GM12873 (cell line): ENCODE measurements at regions not wholly inside any gene's neighbourhood (a gene's known extent, or its start where the extent isn't known, plus 50 kb on each side); places are given as distances from the start of the nearest gene placed in this dataset.

ENCODE experiments used
- TF ChIP-seq, protein P1 (sequence below): IDR thresholded peaks from 2 replicates; pipeline ENCODE4 v1.5.1; 2012; ENCODE audit warnings: low read depth, mild to moderate bottlenecking, moderate library complexity, low read length, control low read depth; ENCODE audit not compliant: insufficient read depth; ENCODE audit errors: missing control alignments

DNA sequence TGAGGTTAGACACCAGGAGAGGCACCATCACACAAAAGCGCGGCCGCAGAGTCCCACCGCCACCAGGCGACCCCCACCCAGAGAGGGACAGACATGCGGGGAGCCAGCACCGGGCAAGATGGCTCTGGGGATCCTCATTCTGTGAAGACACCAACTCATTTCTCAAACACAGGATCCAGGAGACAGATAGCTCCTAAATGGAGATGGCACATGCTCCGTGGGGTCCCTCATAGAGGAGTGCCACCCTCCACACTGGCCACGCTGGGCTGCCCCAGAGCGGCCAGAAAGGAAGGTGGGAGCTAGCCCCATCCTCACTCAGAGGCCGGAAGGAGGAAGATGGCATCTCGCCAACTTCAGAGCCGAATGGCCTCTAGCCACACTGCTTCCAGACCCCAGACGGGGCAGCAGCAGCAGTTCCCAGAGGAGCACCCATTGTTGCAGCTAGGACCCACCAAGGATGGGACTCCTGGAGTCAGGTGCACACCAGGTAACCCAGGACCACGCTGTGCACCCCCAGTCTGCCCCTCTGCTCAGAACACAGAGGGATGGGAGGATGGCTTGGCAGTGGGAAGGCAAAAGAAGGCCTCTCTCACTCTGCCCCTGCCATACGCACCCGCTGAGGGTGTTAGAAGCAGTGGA, 78.6 kb downstream of the ZIC5 start:
- TF ChIP-seq, protein P1, sequence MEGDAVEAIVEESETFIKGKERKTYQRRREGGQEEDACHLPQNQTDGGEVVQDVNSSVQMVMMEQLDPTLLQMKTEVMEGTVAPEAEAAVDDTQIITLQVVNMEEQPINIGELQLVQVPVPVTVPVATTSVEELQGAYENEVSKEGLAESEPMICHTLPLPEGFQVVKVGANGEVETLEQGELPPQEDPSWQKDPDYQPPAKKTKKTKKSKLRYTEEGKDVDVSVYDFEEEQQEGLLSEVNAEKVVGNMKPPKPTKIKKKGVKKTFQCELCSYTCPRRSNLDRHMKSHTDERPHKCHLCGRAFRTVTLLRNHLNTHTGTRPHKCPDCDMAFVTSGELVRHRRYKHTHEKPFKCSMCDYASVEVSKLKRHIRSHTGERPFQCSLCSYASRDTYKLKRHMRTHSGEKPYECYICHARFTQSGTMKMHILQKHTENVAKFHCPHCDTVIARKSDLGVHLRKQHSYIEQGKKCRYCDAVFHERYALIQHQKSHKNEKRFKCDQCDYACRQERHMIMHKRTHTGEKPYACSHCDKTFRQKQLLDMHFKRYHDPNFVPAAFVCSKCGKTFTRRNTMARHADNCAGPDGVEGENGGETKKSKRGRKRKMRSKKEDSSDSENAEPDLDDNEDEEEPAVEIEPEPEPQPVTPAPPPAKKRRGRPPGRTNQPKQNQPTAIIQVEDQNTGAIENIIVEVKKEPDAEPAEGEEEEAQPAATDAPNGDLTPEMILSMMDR: no peak

DNA sequence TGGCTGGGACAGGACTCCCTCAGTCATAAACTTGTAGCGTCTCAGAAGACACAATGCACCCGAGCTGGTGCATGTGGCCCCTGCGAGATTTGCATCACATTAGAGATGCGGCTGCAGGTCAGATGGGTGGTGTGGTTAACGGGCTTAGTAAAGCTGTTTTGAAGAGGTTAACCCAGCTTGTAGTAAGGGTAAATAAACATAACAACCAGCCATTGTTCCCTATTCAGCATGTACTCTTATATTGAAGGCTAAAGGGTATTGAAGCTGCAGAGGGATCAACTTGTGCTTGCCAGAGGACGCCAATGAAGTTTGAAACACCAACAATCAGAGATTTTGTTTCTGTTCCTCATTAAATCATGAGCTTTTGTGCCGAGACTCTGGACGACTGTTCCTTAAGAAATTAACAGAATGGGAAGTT, 79.4 kb downstream of the ZIC5 start:
- TF ChIP-seq, protein P1: no peak

DNA sequence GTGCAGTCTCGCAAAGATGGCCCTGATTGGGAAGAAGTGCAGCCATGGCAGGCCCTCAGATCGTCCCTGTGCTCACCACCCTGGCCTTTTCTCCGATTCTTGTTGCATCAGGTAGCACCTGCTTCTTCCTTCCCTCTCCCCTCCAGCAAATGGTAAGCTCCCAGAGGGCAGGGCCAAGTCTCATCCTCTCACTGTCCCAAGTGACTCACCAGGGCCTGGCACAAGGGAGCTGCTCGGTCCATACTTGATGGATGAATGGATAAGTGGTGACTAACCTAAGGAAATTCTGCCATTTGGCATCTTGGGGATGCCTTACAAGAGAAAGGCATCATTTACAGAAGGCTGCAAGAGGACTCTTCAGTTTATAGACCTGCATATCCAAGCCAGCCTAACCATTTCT, 84.9 kb downstream of the ZIC5 start:
- TF ChIP-seq, protein P1: no peak

DNA sequence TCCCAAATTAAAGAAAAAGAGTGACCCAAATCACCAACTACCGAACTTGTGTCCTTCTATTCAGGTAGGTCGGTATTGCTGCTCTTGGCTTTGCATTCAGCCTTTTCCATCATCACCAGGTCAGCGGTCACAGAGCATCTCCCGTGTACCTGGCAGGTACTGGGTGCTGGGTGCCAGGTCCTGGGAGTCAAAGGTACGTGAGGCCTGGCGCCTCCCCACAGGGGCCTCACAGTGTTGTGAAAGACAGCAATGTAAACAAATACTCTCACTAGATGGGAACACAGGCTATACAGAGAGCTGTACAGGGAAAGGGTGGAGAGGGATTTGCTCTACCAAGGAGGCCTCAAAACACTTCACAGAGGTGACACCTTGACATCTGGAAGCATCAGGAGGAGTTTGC, 86.7 kb downstream of the ZIC5 start:
- TF ChIP-seq, protein P1: no peak

DNA sequence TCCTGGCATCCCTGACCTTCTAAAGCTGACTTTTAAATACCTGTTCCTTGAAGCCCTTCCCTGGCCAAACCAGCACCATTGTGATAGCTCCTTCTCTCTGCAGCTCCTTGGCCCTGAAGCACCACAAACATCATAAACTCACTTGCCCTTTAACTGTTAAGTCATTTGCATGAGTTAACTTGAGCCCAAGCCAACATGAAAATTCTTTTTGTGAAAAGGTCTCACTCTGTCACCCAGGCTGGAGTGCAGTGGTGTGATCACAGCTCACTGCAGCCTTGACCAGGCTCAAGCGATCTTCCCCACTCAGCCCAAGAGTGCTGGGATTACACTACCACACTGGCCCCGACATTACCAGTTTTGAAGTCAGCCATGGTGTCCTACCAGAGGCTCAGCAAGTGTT, 87.8 kb downstream of the ZIC5 start:
- TF ChIP-seq, protein P1: no peak

DNA sequence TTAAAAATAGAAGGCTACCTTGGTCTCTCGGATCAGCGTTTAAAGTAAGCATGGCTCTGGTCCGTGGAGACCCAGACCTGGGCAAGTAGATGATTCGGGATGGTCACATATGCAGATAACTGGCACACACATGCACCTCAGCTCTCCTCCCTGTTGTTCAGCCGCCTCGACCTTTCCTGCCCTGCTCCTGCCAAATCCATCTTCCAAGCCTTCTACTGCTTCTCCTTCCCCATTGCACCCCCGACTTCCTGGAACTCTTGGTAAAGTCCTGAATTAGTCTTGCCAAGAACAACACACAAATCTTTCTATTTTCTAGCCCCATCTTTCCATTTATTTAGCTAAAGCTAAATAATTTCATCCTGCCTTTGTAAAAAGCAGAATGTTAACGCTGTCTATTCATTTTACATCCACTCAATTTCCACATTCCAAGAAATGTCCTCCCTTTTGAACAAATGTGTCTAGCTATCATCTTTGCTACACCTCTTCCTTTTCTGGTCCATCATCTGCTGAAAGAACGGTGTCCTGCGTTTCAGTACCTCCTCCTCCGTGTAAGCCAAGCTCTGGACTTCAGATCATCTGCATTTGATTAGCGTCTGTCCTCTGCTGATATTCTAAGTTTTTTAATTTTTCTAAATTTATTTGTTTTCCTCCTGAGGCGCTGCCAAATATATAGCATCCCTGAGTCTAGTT, 92.5 kb downstream of the ZIC5 start:
- TF ChIP-seq, protein P1: no peak

DNA sequence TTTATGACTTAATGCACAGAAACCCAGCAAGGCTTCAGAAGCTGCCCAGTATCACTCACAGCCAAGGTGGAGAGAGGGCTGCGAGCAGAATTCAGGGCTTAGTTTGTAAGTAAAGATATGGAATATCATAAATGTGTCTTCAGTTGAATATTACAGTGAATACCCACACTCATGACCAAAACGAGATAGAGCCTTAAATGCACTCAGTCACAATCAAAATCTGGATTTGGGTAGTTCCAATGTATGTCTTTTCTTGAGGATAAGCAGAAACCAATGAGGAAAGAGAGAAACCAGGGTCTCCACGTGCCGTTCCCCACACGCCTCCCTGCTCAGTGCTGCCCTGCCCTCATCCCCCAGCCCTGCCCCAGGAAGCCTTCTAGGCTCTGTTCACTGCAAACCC, 94.9 kb downstream of the ZIC5 start:
- TF ChIP-seq, protein P1: no peak
